Ramos (cell line): ENCODE measurements at regions not wholly inside any gene's neighbourhood (a gene's known extent, or its start where the extent isn't known, plus 50 kb on each side); places are given as distances from the start of the nearest gene placed in this dataset.

Experiments used
- in situ Hi-C: fragments of 300-500 bp; cut with MboI; formaldehyde crosslinking; loops from one replicate; pipeline ENCODE4 v1.14.3; 2022; ENCODE audit warnings: low sequenced_read_pairs; ENCODE audit not compliant: unreplicated experiment

DNA sequence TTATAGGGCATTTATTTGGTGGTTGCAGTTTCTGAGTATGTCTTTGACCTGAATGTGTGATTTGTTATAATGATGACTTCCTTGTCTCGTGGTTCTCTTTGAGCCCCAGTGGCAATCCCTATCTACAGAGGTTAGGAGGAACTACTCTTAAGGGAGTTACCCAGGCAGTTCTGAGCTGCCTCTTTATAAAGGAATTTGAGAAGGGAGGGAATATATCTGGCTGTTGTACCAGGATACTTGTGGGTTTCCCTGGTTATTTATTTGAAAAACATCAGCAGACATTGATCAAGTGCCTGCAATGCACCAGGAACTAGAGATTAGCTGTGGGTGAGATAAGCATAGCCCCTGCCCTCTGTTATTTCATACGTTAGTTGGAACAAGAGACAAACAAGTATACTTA lies 243.5 kb upstream of the ARHGAP20 start:
- in situ Hi-C loops = no loop called here

DNA sequence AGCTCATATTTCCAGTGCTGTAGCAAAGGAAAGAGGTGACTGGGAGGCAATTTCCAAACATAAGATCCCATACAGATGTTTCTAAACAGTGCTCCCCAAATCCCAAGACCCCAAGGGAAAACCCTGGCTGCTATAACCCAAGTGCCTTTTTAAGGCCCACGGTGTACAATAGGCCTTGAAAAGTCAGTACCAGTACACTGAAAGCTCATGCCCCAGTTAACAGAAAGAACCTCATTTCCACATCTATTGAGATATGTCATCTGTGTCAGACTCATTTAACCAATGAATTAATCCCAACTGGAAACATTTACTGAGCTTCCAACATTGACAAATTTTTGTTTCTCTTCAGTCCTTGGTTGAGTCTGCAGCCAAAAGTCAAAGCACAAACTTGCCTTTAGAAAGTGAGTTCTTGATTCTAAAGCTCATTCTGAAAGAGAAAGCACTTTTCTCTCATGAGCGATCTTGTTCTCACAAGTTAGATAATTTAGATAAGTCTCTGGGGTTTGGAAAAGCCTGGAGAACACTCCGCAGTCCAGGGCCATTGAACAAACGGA lies 239.8 kb upstream of the ARHGAP20 start:
- in situ Hi-C loops = no loop called here

DNA sequence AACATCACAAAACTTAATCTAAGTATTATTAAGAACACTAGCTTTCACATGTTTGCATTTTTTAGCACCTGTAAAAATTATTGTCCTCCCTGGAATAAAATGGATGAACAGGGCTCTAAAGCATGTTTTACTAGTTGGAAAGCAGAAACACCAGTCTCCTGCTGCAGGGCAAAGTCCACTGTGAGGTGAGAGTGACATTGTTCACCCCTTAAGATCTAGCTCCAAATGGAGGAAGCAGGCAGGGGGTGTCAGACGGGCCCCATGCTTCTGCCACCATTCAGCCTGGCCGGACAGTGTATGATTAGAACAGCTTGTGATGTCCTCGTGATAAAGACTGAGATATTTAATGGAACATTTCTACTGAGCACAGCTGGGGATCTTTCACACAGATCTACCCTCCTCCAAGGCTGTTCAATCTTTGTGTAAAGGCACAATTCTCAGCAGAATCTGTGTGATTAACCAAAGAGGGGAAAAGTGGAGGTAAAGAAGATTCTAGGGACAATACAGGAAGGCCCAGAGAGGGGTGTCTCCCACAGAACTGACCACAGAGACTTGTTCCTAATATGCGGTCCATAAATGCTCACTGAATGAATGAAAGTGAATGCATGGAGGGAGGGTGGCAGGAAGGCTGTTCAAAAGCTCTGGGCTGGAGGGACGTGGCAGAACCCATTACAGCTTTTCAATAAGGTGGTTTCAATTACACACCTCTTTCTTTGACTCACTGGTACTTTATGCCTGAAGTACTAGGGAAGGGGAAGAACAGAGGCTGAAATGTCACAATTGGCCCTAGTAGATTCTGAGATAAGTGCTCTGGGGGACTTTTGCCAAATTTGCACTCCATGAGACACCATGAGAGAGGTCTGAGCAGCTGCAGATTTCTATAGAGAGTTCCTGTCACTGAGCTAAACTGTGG lies 239.1 kb upstream of the ARHGAP20 start:
- in situ Hi-C loops = no loop called here

DNA sequence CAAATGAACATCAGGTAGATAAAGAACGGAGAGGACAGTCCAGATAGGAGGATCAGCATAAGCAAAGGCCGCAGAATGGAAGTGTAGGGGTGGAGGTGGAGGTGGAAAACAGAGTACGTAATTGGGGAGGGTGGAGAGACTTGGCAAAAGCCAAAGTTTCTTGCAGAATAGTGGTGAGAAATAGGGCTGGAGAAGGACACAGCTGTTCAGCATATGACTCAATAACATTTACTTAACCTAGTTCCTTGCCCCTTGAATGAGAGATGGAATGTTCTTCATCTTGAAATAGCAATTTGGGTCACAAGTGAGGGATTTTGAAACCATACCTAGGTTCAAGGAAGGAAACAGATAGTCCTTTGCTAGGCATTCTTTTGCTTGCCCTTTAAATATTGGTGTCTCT lies 235.9 kb upstream of the ARHGAP20 start:
- in situ Hi-C loops = no loop called here

DNA sequence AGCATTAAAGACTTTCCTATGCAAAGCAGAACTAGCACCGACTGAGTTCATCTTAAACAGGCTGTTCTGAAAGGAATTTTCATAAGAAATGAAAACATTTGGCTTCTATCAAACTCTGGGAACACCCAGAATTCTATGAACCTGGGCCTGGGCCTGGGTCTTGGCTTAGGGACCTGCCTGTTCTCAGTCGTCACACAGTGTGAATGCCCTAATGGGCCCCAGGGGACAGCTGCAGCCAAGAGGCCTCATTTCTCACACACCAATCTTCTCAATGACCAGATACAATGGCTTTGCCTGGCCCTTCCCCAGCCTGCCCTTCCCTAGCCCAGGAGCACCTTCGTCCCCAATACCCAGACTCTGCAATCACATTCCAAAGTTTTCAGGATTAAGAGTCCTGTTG lies 234.9 kb upstream of the ARHGAP20 start:
- in situ Hi-C loops = no loop called here

DNA sequence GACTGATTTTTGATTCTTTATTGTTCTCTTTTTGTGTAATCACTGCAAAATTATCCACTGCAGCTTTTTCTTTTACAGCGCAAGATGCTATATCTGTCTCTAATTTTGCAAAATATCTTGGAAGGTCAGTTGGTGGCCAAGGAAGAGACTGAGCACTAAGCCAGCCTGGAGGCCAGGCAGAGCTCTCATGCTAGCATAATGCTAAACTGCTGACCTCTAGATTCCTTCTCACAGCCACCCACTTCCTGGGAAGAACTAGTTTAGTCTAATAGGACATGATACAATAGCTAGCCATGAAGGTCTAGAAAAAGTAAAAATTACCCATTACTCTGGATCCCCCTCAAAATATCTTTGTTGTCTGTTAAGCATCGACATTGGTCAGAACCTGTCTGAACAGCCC lies 227.2 kb upstream of the ARHGAP20 start:
- in situ Hi-C loops = no loop called here

DNA sequence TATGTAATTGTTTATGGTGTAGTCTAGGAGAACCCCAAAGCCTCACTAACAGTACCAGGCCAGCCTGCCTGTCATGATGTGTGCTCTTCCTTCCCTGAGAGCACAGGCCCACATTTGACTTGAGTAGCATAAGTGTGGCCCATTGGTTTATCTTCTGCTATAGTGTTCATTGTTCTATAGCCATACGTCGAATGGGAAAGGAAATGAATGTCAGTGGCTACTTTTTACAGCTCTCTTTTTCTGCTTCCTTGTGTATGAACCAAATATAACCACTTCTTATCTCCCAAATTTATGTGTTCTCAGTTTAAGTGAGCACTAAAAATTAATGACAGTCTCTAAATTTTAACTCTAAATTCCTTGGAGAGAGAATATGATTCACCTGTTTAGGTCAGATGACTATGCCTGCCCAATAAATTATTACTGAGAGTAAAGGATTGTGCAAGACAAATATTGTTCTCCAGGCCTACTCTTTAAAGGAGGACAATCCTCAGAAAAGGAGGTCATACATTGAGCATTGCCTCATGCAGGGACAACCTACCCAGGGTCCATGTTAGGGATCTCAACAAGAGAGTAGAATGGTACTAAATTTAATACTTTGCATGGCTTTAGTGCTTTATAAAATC lies 222.9 kb upstream of the ARHGAP20 start:
- in situ Hi-C loops = no loop called here

DNA sequence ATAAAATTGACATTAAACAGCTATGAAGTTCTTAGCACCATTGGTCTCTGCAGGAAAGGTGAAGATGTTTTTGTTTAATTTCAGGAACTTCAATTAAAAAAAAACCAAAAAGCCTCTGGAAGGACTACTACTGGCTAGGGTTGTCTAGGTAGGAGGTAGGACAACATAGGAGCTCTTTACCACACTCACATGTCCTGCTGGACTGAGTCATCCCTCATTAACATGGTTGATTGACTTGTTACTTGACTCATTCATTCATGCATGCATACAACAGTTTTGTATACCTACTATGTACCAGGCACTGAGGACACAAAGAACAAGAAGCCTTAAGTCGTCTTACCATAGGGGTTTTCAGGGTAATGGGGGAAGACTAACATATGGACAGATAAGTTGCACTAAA lies 216.9 kb upstream of the ARHGAP20 start:
- in situ Hi-C loops = no loop called here

DNA sequence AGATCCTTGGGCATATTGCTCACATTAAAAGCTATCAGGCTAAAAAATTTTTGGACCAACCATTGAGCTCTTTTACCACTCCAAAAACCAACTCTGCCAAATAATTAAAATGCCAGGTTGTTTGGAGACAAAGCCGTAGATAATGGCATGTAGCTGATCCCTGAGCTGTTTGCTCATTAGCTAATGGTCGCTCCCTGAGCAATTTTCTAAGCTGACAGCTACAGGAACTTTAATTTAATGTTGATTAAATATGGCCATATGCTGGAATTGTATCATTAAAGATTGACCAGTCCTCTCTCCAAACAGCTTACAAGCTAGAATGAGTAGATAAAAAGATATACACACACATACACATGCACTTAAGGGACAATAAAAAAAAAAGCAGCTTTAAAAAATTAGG lies 216.2 kb upstream of the ARHGAP20 start:
- in situ Hi-C loops = no loop called here

DNA sequence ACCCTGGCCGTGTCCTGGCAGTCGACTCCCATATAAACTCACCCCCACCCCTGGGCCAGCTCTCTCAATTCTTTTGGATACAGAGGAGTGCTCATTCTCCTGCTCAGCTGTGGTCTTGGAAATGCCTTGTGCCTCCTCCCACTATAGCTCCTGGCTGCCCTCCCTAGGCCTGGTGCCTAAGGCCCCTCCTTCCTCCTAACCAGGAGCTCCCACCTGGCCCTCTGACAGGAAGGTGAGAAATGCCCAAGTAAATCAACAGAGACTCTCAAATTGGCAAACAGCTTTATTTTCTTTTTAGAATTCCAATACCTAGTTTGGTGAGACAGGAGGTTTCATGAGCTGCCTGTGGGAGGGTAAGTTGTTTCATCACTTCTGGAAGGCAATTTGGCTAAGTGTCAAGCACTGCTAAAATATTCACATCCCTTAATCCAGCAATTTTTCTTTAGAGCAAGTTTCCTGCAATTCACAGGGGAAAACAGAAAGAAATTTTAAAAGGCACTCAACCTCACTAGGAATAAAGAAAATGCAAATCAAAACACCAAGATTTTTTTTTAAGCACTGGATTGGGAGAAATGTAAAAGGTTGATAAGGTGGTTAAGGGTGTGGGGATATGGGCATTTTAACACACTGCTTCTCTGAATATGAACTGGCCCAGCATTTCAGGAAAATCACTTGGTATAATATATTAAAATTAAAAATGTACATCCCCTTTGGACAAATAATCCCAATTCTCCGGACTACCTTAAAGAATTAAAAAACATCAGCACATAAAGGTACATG lies 209.7 kb upstream of the ARHGAP20 start:
- in situ Hi-C loops = no loop called here

DNA sequence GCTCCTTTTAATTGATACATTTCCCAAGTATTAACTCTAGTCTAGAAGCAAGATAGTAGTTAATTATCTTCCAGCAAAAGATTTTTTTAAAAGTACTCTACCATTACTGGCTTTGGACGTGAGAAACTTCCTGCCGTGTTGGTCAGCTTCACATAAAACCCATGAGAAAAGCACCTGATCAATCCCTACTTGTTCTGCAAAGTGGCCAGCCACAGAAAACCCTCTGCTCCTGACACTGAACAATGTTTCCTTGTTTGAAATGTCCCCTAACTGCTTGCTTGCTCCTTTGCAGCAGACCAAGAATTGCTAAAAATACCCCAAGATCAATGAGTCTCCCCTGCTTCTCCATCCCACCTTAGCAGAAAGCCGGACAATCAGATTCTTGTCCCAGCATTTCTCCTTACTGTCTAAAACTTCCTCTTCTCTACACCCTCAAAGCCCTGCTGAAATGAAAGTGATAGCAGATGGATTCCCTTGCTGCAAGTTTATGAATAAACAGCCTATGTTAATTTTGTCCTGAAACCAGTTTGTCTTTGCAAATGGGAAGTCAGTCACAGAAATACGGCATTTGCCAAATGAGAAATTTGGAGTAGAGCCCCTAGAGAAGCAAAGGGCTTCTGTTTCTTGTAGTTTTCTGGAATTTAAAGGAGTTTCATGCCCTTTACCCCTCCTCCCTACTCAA lies 207.1 kb upstream of the ARHGAP20 start:
- in situ Hi-C loops = no loop called here

DNA sequence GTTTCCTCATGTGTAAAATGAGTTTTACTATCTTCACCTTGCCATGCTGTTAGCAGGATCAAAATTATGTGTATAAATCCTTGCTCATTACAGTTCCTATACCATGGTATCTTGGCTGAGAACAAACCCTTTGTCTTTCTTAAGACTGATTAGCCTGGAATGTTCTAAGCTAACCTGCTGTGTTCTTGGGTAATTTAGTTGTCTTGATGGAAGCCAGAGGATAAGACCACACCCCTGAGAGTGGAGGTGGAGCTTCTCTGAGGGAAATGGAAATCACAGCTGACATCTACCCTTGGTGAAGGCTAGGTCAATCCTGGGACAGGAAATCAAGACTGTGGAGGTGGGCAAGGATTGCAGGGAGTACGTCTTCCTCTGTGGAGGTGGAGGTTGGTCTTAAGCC lies 206.1 kb upstream of the ARHGAP20 start:
- in situ Hi-C loops = no loop called here

DNA sequence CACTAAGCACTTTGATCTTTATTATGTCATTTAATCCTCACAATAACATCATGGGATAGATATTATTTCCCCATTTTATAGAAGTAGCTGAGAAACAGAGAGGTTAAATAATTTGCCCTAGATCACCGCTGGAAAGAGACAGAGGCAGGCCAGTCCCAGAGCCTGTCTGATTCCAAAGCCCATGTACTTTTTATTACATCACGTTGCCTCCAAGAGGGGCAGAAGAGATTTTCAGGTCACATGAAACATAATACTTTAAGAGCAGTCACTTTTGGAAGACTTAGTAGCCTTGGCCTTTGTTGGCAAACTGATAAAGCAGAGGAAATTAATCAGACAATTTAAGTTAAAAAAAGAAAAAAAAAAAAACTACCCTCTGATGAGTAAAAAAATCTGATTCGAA lies 200.2 kb upstream of the ARHGAP20 start:
- in situ Hi-C loops = no loop called here

DNA sequence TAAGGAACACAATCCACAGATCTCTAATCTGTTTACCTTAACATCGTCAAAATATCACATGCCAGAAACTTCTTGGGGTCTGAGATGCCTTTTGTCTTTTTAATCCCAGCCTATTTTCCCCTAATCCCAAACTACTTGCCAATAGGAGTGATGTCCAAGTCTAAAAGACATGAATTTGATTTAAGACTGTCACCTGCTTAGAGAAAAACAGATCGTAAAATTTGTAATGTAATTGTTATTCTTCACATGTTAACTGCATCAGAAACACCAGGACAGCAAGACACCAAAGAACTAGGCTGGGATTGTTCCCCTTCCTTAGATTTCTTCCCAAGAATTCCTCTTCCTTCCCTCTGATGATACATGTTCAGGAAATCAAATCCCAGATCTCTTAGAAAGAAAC lies 198.1 kb upstream of the ARHGAP20 start:
- in situ Hi-C loops = no loop called here

DNA sequence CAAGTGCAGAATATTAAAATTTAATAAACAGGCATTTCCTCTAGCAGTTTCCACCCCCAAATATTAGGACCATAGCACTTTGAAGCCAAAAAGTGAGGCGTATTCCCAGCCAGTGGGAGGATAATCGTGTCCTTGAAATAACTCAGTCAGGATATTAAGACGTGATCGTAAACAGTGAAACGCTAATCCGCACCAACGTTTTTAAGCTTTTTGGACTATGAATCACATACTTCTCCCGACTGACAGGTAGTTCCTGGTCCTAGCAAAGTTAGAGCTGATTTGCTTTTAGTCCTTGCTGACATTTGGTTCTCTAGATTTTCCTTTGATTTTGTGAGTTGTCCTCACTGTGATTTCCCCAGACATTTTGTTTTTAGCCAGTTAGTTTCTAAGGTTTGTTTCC lies 197.1 kb upstream of the ARHGAP20 start:
- in situ Hi-C loops = no loop called here

DNA sequence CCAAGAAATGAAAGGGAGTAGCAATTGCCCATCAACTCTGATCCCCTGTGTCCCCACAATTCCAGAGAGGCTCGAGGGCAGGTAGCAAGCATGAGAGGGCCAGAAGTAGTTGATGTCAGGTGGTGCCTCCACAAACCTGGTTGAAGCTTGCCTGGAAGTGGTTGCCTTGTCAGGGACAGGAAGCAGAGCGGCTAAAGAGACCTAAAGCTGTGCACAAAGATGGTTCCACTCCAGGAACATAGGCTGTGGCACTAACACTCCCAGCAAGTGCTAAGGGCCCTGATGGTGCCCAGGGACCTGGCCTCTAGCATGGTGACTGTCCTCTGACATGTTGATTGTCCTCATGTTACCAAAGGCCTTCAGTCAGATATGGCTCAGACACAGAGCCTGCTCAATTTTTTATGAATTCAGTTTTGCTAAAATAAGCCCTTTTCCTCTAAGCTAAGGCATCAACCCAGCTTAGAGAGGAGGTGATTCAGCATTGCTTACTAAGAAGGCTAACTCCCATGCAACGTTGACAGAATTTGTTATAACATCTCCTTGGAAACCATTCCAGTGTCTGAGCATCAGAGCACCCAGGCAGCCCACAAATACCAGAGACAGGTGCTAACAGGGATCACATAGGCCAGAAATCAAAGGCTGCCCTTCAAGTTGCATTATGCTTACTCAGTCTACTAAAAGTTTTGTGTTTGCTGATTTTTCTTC lies 196.3 kb upstream of the ARHGAP20 start:
- in situ Hi-C loops = no loop called here

DNA sequence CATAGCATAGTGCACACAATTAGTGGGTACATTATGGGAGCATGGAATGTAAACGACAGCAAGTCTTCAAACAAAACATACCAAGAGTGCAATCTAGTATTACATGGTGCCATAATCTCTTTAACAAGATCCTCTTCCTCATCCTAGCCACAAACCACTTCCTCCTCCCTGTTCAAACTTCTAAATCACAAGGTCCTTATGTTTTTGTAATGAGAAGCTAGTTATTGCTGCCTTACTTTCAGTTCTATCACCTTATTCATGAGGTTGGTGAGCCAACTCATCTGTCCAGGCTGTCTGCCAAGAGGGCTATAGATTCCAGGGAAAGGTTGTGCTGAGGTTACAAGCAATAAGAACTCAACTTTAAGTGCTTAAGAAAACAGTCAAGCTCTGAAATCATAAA lies 195.4 kb upstream of the ARHGAP20 start:
- in situ Hi-C loops = no loop called here

DNA sequence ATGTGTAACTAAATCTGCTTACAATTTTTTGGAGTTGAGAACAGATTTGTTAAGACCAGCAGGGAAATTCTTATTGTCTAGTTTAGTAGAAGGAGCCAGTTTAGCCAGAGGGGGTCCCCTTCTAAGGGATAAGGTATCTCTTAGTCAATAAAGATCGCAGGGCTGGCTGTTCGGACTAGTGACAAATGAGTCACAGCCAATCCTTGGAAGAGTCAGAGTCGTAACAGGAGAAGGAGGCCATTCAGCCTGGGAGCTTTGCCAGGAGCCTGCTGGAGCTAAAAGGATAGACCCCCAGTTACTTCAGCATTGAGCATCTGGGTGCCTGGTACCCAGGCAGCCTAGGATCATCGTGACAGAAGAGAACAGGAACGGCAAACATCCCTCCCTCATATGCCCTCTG lies 191.6 kb upstream of the ARHGAP20 start:
- in situ Hi-C loops = no loop called here

DNA sequence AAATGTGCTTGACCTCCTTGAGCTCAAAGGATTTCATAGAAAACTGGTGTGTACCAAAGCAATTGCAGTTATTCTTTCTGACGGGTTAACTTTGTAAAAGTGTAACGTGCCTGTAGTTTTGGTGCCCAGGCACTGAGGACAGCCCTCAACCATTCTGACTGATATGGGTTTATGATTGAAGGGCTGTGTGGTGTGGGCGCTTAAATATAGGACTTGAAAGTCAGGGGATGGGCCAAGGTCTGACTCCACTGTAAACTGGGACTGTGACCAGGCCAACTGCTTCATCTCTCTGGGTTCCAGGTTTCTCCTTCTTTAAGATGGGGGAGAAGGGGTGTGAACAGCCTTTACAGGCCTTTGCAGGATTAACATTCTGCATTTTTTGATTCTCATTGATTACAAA lies 191.1 kb upstream of the ARHGAP20 start:
- in situ Hi-C loops = no loop called here

DNA sequence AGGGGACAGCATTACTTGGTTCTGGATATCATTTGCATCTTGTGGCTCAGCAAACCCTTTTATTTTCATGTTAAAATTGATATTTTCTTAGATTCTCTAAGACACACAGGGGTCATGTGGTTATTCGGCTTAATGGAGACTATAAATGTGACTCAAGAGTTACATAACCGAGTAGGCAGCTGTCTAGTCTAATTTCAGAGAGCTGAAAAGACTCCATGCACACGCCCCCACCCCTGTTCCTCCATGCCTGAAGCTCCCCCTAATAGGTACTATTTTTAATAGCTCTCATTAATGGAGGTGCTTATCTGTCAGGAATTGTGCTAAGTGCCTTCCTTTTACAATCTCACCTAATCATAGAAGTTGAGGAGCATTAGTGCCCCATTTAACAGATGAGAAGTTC lies 189.2 kb upstream of the ARHGAP20 start:
- in situ Hi-C loops = no loop called here
